ENCODE measurements at regions not wholly inside any gene's neighbourhood (a gene's known extent, or its start where the extent isn't known, plus 50 kb on each side); places are given as distances from the start of the nearest gene placed in this dataset.

GRCh38 chrX:39758791-39759525, 338.8 kb downstream of the BCOR start:
- no peak overlapping the region for H3T11ph ChIP-seq (ENCODE audit: low read length)
- no peak for TF ChIP-seq CTCF (conservative IDR thresholded peaks at IDR 0.05)
- no peak overlapping the region for H3K4ac ChIP-seq (ENCODE audit: low read depth, low read length)
- no peak overlapping the region for H2BK5ac ChIP-seq (ENCODE audit: insufficient read length, low read length)
- H3K4me2 ChIP-seq (ENCODE audit: insufficient read depth, insufficient read length, low read length) = no peak overlapping the region
- H3K79me2 ChIP-seq (ENCODE audit: insufficient read depth, low read length) = no peaks in the 10 kb centered on the region
- H2BK15ac ChIP-seq (ENCODE audit: low read depth, low read length) = no peak overlapping the region
- H2BK12ac ChIP-seq (ENCODE audit: insufficient read length, low read depth, low read length) = no peak overlapping the region
- H3K27me3 ChIP-seq (ENCODE audit: insufficient read depth, low read length) = no peaks in the 10 kb centered on the region
- no peaks in the 10 kb centered on the region for H3K9me3 ChIP-seq (ENCODE audit: control insufficient read depth, low read depth, low read length)
- H3K14ac ChIP-seq (ENCODE audit: insufficient read depth, low read length) = no peak overlapping the region; the same call in 1 of the 2 replicates
- H4K20me1 ChIP-seq (ENCODE audit: control insufficient read depth, insufficient read depth, insufficient read length) = no peaks in the 10 kb centered on the region
- H3K27ac ChIP-seq (ENCODE audit: insufficient read length, low read depth, low read length) = no peak overlapping the region
- H3K18ac ChIP-seq (ENCODE audit: insufficient read length, low read depth, low read length) = no peak overlapping the region
- no CpG with 5 or more reads among the region's 17 CpGs for WGBS (ENCODE audit: extremely low coverage, insufficient read length, low lambda C conversion rate)
- Mint-ChIP-seq H3K27ac (no peak overlapping the region), H3K9me3 (peaks cover 53 to 57% of the 10 kb centered on the region in 2 experiments), H3K4me3 (no peak overlapping the region), H3K36me3 (ENCODE audit: insufficient read depth in 1 of 3, low read depth in 3 of 3) (peaks cover 0 to 9% (median 0%) of the 10 kb centered on the region in 3 experiments; a peak in 3 of 7 replicates), H3K4me1 (peaks cover 9 to 22% of the 10 kb centered on the region in 2 experiments), H3K27me3 (ENCODE audit: low read depth) (peaks cover 11% of the 10 kb centered on the region)
- H4K5ac ChIP-seq (ENCODE audit: insufficient read length, low read depth, low read length) = no peak overlapping the region
- no peak overlapping the region for H3K9ac ChIP-seq (ENCODE audit: extremely low read depth, insufficient read length, low read length)
- no peak overlapping the region for H2AK5ac ChIP-seq (ENCODE audit: insufficient read length, low read length)
- peaks cover 2% of the 10 kb centered on the region for H3K4me1 ChIP-seq (ENCODE audit: insufficient read depth, low read length)
- DNase-seq = no peak
- H3K23me2 ChIP-seq (ENCODE audit: insufficient read length, low read depth, low read length, poor library complexity, severe bottlenecking) = no peaks in the 10 kb centered on the region
- H4K91ac ChIP-seq (ENCODE audit: insufficient read length, low read depth, low read length) = no peak overlapping the region
- H3K56ac ChIP-seq (ENCODE audit: insufficient read length, low read depth, low read length) = no peak overlapping the region
- H4K8ac ChIP-seq (replicated peaks; ENCODE audit: insufficient read length, low read depth, low read length) = no peak overlapping the region
- H3K23ac ChIP-seq (ENCODE audit: insufficient read length, low read depth, low read length) = no peak overlapping the region
- no peak overlapping the region for H2BK20ac ChIP-seq (ENCODE audit: low read depth, low read length, poor library complexity, severe bottlenecking)
- no peaks in the 10 kb centered on the region for H3K79me1 ChIP-seq (ENCODE audit: insufficient read depth, low read depth, low read length, poor library complexity, severe bottlenecking)
- no peak overlapping the region for H2AFZ ChIP-seq (ENCODE audit: low read length)
- H2BK120ac ChIP-seq (ENCODE audit: low read depth, low read length, poor library complexity, severe bottlenecking) = no peak overlapping the region

All from H9 (cell line).